AG08396 (cell line): ENCODE measurements at regions not wholly inside any gene's neighbourhood (a gene's known extent, or its start where the extent isn't known, plus 50 kb on each side); places are given as distances from the start of the nearest gene placed in this dataset.

Source experiments
- DNase-seq: peaks from one replicate; pipeline ENCODE4 v3.0.0; 2012; ENCODE audit warnings: low spot score, mixed read lengths

- DNase-seq = no peak
Observed at GRCh38 chr1:29525941-29526340, 289.6 kb downstream of the PTPRU start.

- no peak for DNase-seq
Observed at GRCh38 chr1:29524285-29525065, 288.2 kb downstream of the PTPRU start.

- DNase-seq = no peak
Observed at GRCh38 chr1:29523576-29523975, 287.3 kb downstream of the PTPRU start.

GRCh38 chr1:29523136-29523535, 286.8 kb downstream of the PTPRU start:
- DNase-seq = no peak

DNA sequence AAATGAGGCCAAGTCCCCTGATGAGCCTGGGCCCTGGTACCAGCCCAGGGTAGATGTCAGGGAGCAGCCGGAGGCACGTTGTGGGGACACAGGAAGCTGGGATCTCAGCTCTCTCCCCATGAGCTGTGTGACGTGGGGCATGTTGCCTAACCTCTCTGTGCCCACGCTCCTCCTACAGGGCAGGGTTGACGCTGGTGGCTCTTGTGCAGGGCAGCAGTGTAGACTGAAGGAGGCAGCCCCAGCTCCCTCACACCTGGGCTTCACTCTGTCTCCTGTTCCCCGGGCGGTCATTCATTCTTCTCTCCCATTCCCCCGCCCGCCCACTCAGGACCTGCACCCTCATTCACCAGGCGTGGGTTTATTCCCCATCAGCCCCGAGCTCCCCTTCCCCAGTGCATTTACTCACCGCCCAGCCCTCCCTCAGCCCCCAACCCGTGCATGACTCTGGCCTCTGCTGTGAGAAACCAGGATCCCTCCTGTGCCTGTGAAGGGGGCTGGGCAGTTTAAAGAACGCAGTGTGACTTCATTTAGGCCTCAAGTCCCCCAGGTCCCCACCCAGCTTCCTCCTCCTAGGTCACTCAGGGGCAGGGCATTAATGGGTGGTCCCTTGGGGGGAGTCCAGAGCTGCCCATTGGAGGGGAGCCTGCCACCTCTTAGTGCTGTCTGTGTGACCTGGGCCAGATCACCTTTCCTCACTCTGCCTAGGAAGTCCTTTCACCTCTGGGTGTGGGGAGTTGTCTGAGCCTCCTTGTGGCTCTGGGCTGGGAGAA, 285.7 kb downstream of the PTPRU start:
- no peak for DNase-seq

GRCh38 chr1:29521438-29521715, 285.1 kb downstream of the PTPRU start:
- DNase-seq = no peak

DNA sequence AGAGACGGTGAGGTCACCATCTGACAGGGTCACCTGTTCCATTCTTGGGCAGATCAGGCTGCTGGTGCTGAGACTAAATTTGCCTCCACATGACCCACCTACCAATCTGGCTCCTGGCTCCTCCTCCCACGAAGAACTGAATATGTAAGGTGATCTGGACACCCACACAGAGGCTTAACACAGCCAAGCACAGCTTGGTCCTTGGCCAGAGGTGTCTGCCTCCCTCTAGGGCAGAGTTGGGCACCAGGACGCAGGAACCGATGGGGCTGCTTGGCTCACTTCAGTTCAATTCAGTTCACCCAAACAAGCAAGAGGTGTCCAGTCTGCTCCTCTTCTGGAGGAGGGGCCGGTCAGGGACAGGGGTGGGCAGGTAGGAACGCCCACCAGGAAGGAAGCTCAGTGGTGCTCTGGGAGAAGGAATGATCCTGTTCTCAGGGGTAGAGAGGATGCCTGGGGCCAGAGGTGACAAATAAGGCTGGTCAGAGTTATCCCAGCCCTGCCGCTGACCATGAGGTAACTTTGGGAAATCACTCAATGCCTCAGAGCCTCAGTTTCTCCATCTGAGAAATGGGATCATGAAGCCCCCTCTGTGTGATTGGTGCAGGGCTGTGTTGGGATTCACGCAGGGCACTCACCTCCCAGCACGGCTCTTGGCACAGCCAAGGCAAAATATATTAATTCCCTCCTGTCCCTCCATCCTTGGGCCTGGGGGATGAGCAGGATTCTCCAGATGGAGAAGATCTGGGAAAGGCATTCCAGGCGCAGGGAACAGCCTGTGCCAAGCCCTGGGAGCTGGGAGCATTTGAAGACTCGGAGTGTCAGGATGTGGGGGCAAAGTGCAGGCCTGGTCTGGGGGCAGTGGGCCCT, 284.5 kb downstream of the PTPRU start:
- DNase-seq = no peak

- no peak for DNase-seq
Observed at GRCh38 chr1:29519788-29520110, 283.4 kb downstream of the PTPRU start.

DNA sequence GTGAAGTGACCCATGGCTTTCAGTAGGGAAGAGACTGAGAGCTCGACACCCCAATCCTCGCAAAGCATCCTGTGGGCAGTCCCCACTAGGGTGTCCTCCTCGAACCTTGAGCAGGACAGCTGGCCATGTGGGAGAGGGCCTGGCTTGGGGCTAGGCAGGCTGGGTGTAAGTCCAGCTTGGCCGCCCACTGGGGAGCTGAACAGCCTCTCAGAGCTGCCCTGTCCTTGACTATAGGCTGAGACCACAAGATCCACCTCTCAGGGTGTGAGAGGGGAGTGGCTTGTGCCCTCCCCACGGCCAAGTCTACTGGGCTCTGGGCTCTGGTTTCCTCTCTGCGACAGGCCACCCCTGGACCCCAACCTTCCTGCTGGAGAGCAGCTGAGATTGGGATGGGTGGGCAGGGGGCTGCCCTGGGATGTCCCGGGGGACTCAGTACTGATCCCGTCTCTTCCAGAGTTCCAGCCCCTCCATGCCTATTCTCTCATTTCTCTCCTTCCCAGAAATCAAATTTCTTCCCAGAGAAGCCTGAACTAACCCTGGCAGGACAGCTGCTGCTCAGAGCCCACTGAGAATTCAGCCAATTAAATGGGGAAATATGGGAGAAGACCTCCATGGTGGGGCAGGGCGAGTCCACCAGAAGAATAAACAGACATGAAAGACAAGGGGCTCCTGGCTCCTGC, 282.9 kb downstream of the PTPRU start:
- no peak for DNase-seq

DNA sequence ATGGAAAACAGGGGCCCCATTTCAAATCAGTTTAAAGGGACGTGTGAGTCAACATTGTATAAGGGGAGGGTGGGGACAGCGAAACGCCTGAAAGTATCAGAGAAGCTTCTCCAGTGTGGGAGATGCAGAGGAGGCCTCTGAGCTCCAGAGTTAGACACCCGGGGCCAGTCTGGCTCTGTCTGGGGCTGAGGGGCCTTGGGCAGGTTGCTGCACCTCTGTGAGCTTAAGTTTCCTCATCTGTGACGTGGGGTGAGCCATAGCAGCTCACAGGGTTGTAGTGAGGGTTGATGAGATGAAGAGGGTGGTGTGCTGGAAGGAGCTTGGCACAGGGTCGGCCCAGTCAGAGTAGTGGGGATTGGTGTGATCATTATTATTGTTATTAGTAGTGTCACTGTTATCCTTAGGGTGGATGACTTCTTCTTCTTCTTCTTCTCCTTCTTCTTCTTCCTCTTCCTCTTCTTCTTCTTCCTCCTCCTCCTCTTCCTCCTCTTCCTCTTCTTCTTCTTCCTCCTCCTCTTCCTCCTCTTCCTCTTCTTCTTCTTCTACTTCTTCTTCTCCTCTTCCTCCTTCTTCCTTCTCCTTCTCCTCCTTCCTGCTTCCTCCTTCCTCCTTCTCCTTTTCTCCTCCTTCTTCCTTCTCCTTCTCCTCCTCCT, 282.0 kb downstream of the PTPRU start:
- no peak for DNase-seq

DNA sequence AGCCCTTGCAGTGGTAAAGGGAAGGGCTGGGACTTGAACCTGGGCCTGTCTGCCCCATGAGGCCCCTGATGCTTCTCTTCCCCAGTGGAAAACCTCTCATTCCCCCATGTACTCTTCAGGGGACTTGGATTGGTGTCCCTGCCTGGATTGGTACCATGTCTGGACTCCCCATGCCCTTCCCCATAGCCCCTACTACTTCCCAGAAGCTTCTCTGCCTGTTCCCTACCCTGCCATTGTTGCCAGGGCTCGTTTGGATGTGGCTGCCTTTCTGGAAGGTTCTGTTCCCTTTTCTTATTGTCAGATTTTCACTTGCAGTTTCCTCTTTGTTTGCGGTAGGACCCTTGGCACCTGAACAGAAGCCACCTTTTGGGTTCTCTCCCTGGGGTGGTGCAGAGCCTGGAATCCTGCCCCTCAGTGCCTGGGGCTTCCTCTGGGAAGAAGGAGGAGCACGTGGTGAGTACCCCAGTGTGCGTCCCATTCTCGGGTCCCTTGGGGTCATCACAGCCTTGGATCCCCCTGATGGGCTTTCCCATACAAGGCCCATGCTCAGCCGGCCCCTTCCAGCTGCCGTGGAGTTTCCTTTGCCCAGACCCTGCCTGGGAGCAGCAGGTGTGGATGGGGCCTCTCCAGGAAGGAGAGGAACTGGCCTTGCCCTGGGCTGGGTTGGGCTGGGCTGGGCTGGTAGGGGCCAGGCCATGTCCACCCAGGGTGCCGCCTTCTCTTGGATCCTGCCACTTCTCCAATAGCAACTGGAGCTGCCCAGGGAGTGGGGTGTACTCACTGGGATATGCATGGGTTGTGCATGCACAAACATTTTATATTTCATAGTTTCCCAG, 281.1 kb downstream of the PTPRU start:
- no peak for DNase-seq

DNA sequence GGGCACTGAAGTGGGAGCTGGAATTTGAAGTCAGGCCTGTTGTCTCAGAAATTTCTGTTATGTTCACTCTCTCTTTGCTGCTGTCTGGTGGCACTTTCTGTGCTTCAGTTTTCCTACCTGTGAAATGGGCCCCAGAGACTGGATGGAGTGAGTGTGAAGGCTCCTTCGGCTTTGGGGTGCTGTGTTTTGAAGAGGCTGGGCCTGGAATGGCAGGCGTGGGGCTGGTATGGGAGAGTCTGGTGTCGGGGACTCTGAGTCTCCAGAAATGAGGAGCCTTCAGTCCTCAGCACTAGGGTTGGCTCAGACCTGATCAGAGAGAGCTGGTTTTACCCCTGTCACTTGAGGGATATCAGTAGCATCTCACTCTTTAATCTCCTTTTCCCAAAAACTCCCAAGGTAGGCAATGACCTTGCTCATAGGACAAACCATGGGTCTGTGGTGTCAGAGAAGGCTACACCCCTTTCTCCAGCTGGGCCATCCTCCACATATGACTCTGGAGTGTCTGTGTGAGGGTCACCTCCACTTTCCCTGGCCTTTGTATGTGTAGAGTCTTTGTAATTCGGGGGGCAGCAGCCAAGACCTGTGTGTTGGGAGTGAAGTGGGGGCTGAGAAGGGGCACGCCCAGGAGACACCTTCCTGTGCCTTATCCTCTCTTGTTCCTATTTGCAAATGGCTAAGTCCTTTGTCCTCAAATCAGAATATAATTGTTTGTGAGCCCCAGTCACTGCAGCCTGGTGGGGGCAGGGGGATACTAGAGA, 279.9 kb downstream of the PTPRU start:
- DNase-seq = no peak

- no peak for DNase-seq
Observed at GRCh38 chr1:29515170-29515955, 279.0 kb downstream of the PTPRU start.

DNA sequence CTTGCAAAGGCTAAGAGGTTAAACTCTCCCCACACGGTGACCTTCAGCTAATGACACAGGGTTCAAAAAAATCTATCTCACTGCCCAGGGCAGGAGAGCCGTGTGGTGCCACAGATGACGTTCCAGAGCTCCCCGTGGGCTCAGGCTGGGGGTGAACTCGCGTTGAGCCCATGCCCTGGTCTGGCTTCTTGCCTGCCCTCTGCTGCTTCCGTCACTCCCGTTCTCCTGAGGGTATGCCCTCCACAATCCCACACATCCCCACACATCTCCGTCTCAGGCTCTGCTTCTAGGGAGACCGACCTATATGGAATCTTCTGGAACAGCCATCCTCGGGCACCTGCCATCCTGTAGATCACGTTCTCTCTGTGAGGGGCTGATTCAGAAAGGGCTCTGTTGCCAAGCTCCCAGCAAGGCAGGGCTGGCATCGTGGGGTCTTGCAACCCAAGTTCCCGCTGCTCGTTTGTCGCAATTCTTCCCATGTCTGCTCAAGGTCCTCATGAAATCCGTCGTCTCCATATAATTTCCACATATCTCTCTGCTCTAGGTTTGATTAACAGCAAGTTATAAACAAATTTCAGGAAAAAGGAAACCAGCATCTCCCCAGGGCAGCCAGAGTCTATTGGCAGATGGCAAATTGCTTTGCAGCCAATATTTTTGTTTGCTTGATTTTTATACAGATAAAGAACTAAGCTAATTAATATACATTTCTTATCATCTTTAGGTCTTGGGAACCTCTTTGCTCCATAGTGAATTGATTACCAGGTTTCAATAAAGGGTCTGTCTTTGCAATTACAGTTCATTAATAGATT, 278.2 kb downstream of the PTPRU start:
- DNase-seq = no peak

DNA sequence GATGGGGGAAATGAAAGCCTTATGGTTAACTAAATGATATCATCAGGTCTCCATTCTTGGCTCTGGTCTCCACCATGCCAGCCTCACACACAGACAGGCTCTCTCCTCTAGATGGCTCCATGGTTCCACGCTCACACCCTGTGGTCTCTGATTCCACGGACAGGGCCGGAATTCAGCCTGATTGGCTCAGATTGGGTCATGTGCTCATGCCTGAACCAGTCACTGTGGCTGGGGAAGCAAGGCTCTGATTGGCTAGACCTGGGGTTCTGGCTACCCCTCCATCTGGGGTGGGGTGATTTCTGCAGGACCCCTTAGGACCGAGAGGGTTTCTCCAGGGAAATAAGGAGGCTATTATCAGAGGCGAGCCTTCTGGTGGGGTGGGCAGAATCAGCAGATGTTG, 277.0 kb downstream of the PTPRU start:
- peak; percentile 84 for DNase-seq

- DNase-seq = no peak
Observed at GRCh38 chr1:29511436-29511835, 275.1 kb downstream of the PTPRU start.

DNA sequence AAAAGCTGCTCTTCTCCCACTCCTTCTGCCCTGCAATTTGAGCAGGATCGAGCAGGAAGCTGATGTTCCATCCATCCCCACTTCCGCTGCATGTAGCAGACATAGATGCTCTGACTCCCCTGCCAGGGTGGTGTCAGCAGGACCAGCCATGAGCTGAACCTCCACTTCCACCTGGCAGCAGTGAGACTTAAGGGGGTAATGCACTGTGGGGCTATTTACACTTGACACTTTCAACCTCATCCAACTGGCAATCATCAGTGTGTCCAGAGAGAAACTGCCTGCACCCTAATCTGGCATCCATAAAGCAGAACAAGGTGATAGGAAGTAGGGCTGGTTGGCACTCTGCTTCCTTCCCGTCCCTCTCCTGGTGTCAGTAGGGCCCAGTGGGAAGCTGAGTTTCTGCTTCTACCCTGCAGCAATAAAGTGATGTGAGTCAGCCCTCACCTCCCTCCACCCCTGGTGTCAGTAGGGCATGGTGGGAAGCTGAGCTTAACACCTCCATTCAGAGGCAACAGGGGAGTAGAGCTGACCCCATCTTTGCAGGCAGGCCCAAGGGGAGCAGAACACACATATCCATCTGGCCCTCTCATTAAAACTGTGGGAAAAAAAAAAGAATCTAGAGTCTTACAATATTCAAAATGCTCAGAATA, 272.3 kb downstream of the PTPRU start:
- DNase-seq = no peak

GRCh38 chr1:29506678-29507225, 270.4 kb downstream of the PTPRU start:
- no peak for DNase-seq
